SK-N-DZ (cell line): ENCODE measurements at regions not wholly inside any gene's neighbourhood (a gene's known extent, or its start where the extent isn't known, plus 50 kb on each side); places are given as distances from the start of the nearest gene placed in this dataset.

ENCODE experiments used
- DNase-seq: peaks from one replicate; pipeline ENCODE4 v3.0.0-alpha.2; 2015; ENCODE audit warnings: low spot score

DNA sequence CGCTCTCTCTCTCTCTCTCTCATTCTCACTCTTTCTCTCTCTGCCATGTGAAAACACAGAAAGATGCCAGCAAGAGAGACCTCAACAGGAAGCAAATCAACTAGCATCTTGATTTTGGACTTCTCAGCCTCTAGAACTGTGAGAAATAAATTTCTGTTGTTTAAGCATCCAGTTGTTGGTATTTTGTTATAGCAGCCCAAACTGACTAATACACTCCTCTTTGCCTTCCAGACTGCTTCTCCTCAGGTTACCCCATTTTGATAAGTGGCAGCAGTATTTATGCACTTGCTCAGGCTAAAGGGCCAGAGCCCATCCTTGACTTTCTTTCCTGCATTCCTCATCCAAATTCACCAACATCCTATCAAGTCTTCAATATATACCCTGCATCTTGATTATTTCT is 76.6 kb upstream of the NANOGP8 start:
- no peak for DNase-seq

DNA sequence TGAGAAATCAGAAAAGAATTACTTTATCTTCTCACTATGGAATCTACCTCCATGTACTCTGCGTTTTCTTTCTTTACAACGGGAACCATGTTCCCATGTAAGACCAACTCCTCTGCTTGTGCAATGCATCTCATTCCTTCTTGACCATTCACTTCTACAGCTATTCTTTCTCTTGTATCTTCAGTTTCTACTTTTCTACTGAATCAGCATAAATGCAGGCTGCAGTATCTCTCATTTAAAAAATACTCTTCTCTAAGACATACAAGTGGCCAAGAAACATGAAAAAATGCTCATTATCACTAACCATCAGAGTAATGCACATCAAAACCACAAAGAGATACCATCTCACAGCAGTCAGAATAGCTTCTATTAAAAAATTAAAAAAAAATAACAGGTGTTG is 74.1 kb upstream of the NANOGP8 start:
- DNase-seq: no peak

DNA sequence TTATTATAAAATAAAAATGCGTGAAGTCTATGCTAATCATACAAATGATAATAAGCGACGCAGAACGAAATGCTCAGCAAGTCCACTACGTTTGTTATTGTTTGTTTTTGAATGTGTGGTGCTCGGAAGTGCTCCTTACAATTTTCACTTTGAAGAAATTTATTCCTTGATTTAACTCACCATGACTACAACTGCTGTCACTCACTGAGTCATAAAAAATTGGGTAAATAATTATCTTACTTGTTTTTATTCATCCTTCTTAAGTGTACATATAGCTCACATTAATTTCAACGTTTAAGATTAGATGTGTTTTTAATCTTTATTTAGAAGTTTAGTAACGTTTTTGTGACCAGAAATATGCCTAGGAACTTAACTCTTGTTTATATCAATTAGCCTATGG is 66.7 kb upstream of the NANOGP8 start:
- no peak for DNase-seq

DNA sequence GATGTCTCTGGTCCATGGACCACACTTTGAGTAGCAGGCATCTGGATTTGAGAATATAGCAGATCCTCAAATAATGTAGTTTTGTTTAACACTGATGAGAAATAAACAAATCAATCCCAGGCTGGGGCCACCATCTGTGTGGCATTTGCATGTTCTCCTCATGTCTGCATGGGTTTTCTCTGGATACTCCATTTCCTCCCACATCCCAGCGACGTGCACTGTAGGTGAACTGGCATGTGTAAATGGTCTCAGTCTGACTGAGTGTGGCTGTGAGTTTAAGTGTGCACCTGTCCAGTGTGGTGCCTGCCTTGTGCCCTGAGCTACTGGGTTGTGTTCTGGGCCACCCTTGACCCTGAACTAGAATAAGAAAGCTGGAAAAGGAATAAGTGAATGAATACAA is 66.3 kb upstream of the NANOGP8 start:
- DNase-seq: no peak

DNA sequence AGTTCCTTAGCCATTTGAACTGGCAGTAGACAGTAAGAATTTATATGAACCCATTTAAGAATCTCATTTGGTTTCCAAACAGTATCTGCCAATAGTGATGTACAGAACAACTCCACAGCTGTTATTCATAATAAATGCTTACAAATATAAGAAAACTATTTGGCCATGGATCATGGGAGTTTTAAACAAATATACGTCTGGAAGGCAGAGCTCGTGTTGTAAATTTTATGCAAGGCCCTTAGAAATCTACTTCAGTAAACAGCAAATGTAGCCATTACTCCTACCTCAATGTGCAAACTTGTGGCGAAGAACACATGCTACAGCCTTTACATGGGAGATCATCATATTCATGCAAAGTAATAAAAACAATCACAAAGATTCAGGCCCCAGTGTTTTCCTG is 65.3 kb upstream of the NANOGP8 start:
- DNase-seq: no peak

DNA sequence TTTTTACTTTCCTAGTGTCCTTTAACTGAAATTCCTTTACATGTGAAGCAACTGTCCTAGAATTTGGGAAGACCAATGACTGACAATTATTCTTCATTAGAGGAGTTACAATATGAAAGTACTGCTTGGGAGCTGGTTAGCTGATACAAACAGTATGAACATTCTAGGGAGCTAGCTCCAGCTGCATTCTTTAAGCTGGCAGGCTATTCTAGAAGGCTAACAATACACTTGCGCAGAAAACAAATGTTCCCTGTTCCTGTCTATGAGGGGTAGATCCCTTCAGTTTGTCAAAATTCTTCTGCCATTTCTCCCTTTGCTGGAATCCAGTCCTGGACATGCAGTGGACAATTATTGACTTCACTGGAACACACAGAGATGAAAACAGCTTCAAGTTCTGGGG is 60.2 kb upstream of the NANOGP8 start:
- DNase-seq: no peak

DNA sequence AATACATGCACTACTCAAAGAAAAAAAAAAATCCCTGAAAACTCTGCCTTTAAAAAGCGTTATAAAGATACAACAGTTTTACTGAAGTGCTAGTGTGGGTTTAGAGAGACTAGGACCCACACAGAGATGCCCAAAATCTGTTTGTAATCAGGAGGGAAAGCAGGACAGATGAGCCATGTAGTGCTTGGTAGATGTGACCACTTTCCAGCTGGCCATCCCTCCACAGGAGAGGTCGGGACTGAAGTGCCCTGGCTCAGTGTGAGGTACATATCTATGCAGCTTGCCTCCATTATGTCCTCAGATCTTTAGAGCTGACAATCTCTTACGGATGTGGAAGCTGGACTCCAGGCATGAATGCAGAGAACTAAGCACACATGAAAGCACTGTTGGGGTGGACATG is 57.5 kb upstream of the NANOGP8 start:
- DNase-seq: no peak

DNA sequence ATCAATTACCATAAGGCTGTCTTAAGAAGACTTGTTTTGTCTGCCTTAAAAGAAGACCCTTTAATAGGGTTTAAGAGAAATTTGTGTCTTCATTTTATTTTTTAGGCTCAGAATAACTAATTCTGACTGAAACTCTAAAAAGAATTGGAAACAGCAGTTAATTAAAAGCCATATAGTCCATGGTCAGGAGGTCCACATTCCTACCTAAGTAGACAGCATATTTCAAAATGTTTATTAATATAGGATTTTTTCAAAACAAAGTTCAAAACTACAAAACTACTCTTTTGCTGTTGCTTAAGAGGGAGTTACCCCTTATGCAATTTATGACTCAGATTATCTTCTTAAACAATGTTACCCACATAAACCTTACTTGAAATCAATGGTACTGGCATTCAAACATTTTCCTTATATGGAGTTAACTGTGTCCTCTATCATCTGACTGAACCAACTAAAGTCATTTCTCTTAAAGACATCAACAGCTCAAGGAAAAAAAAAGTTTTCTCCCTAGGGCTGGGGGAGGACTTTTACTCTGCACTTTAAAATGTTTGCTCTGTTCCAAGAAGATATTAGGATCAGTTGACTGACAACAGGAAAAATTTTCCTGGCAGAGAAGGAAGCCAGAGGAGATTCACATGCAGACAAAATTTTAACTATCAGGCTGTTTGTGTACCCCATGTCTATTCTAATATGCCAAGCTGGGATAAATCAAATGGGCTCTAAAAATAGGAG is 56.8 kb upstream of the NANOGP8 start:
- DNase-seq: no peak

DNA sequence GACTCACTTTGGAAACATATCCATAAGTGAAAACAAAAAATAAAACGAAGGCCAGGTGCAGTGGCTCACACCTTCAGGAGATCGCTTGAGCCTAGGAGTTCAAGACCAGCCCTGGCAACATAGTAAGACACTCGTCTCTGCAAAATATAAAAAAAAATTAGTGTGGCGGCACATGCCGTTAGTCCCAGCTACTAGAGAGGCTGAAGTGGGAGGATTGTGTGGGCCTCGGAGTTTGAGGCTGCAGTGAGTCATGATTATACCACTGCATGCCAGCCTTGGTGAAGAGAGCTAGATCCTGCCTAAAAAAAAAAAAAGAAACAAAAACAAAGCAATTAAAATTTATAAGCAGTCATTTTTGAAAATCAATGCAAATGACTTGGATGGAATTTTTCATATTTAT is 54.7 kb upstream of the NANOGP8 start:
- no peak for DNase-seq

DNA sequence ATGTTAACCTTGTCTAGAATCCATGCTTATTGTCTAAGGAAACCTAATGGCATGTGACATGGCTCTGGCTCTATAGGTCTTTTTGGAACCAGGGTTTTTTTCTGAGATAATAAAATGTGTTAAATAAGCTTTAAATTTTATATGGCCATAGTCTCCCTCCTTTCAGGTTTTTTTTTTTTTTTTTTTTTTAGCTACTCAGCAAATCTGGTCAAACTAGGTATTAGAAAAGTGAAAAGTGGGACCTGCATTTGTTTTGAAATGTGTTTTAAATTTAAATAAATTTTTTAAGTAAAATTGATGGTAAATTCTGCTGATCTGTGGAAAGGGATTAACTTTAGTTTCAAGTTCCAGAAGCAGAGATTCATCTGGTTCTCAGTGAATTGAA is 52.1 kb upstream of the NANOGP8 start:
- DNase-seq: no peak

DNA sequence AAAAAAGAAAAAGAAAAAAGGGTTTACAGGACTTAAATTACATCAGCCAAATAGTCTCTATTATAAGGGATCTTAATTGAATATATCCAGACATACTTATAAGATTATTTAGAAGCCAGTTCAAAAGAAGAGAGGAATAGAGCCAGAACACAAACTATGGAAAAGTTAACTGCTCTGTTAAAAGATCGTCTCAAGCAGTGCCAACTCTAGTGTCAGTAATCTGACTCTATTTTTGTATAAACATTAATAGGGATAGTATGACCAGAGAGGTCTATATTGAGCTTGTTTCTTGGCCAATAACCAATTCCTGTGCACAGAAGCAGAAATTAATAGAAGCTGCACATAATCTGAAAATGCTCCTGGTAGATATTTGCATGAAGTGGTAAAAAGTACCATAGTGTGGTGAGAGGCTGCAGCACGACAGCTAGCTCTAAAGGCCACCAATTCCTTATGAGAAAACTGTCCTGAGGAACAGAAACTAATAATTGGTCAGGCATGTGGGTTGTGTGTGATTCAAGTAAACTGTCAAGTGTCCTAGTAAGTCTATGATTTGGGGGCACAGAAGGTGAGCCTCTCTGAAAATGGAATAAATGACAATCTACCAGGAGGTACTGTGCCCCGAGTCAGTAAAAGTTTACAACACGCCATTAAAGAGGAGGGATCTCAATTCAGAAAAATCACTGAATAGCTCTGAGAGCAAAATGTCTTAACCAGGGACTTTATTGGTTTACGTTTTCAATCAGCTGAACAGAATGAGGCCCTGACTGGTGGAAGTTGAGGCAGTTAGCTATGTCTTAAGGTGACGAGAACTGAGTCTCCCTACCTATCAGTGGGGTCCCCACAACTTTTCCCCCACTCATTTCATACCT is 51.5 kb upstream of the NANOGP8 start:
- no peak for DNase-seq
